A549 (cell line): ENCODE measurements at regions not wholly inside any gene's neighbourhood (a gene's known extent, or its start where the extent isn't known, plus 50 kb on each side); places are given as distances from the start of the nearest gene placed in this dataset.

Experiments used
- ATAC-seq, 2 experiments: fragments of 200-7000 bp in 1 of 2; fragments of >200 bp in 1 of 2; cut with Nextera tagmentation in 1 of 2; cut with Tn5 transposase in 1 of 2; 3 replicates each; pipeline versions ENCODE4 v1.8.0 to v1.9.1; 2018 to 2020; ENCODE audit warnings: mild to moderate bottlenecking in 1 of 2, moderate library complexity in 1 of 2
- CTCF ChIA-PET: fragments of 300-600 bp; sonication (Branson Sonifier 250); formaldehyde crosslinking; extraction: SDS; loops from one replicate; lab custom pipeline; 2021; ENCODE audit warnings: antibody characterized with exemption, inconsistent platforms; lab: Yijun Ruan, JAX
- POLR2A ChIA-PET: fragments of 350-600 bp; formaldehyde crosslinking; extraction: SDS; loops from one replicate; lab custom pipeline; 2021; ENCODE audit warnings: antibody characterized with exemption, inconsistent platforms; lab: Yijun Ruan, JAX
- DNase-seq, 2 experiments: peaks; one replicate each; pipeline versions ENCODE4 v3.0.0 to v3.0.0-alpha.2; 2011 to 2016; ENCODE audit warnings: low read depth in 1 of 2, low spot score in 1 of 2
- FAIRE-seq: peaks from 2 replicates; lab custom pipeline; 2011; peaks lifted over from hg19 to GRCh38; lab: Jason Lieb, UNC
- H3K27ac ChIP-seq, 2 experiments: fragments of >200 bp; sonication (Bioruptor Twin); formaldehyde crosslinking; 3 replicates each; pipeline ENCODE4 v1.5.1; 2016 to 2017
- H3K4me1 ChIP-seq: fragments of >200 bp; sonication (Bioruptor Twin); formaldehyde crosslinking; 3 replicates; pipeline ENCODE4 v1.6.1; 2016
- H3K4me2 ChIP-seq: fragments of >200 bp; sonication (Bioruptor Twin); formaldehyde crosslinking; 3 replicates; pipeline ENCODE4 v1.6.1; 2016
- H3K4me3 ChIP-seq: fragments of >200 bp; sonication (Bioruptor Twin); formaldehyde crosslinking; 3 replicates; pipeline ENCODE4 v1.5.1; 2016
- H3K9me3 ChIP-seq: fragments of >200 bp; sonication (Bioruptor Twin); formaldehyde crosslinking; 3 replicates; pipeline ENCODE4 v1.6.1; 2016
- BHLHE40 ChIP-seq: IDR thresholded peaks from 2 replicates; pipeline ENCODE4 v1.6.1; 2012; ENCODE audit warnings: low read depth, low read length, inconsistent platforms
- CBX8 ChIP-seq: fragments of 200-600 bp; sonication (generic); IDR thresholded peaks from 2 replicates; pipeline ENCODE4 v1.6.1; 2016
- EHF ChIP-seq: fragments of 250-450 bp; sonication (Bioruptor Pico); IDR thresholded peaks from 2 replicates; pipeline ENCODE4 v1.5.0; 2020; ENCODE audit warnings: mild to moderate bottlenecking
- FOSL2 ChIP-seq, 2 experiments: fragments of 450-650 bp in 1 of 2; fragments of >200 bp in 1 of 2; sonication (Bioruptor Twin) in 1 of 2; formaldehyde crosslinking; IDR thresholded peaks; 2 replicates each; pipeline versions ENCODE4 v1.5.0 to v1.6.1; 2016 to 2020; ENCODE audit warnings: mild to moderate bottlenecking in 1 of 2, moderate library complexity in 1 of 2
- FOXS1 ChIP-seq: fragments of 250-450 bp; sonication (Bioruptor Pico); IDR thresholded peaks from 2 replicates; pipeline ENCODE4 v1.5.0; 2020; ENCODE audit warnings: mild to moderate bottlenecking, moderate library complexity
- HEYL ChIP-seq: fragments of 250-450 bp; sonication (Bioruptor Pico); IDR thresholded peaks from 2 replicates; pipeline ENCODE4 v1.8.0; 2021; ENCODE audit warnings: mild to moderate bottlenecking, moderate library complexity
- HOXB13 ChIP-seq: fragments of 250-450 bp; sonication (Bioruptor Pico); IDR thresholded peaks from 2 replicates; pipeline ENCODE4 v1.5.0; 2020; ENCODE audit warnings: low read depth, mild to moderate bottlenecking, moderate library complexity
- HOXB5 ChIP-seq: fragments of 250-450 bp; sonication (Bioruptor Pico); IDR thresholded peaks from 2 replicates; pipeline ENCODE4 v1.5.0; 2020; ENCODE audit warnings: mild to moderate bottlenecking, moderate library complexity
- MAZ ChIP-seq: fragments of 150-350 bp; IDR thresholded peaks from 2 replicates; pipeline ENCODE4 v1.6.1; 2014; ENCODE audit warnings: antibody characterized with exemption, low read depth, low read length, borderline replicate concordance
- NFE2L2 ChIP-seq: fragments of 150-350 bp; conservative IDR thresholded peaks from 2 replicates; pipeline ENCODE4 v1.6.1; 2014; ENCODE audit warnings: low read length
- NR3C1 ChIP-seq: fragments of >200 bp; sonication (Bioruptor Twin); formaldehyde crosslinking; IDR thresholded peaks from 3 replicates; pipeline ENCODE4 v1.6.1; 2017
- POLR2AphosphoS2 ChIP-seq: conservative IDR thresholded peaks from 2 replicates; pipeline ENCODE4 v1.6.1; 2012; ENCODE audit warnings: low read length, improper control_type of control experiment, inconsistent platforms
- RFX5 ChIP-seq: fragments of 450-650 bp; IDR thresholded peaks from 2 replicates; pipeline ENCODE4 v1.7.1; 2014; ENCODE audit warnings: antibody characterized with exemption, mild to moderate bottlenecking, moderate library complexity
- RNF2 ChIP-seq: fragments of 200-600 bp; sonication (generic); IDR thresholded peaks from 2 replicates; pipeline ENCODE4 v1.6.1; 2016; ENCODE audit warnings: low read depth, mild to moderate bottlenecking, antibody characterized with exemption, moderate library complexity, borderline replicate concordance
- SREBF2 ChIP-seq: fragments of 450-650 bp; IDR thresholded peaks from 2 replicates; pipeline ENCODE4 v1.6.1; 2014; ENCODE audit warnings: mild to moderate bottlenecking, moderate library complexity
- ZNF302 ChIP-seq: fragments of 250-450 bp; sonication (Bioruptor Pico); IDR thresholded peaks from 2 replicates; pipeline ENCODE4 v1.9.0; 2021; ENCODE audit warnings: inconsistent platforms, mild to moderate bottlenecking, moderate library complexity
- WGBS: methylation state at CpG from one replicate; pipeline ENCODE4 v1.1.6; 2017; ENCODE audit errors: missing lambda C conversion rate; 5-methylcytosine and 5-hydroxymethylcytosine counted together
- TF ChIP-seq, protein P1 (sequence below): fragments of >200 bp; sonication (Bioruptor Twin); formaldehyde crosslinking; IDR thresholded peaks from 3 replicates; pipeline ENCODE4 v1.5.1; 2016
- TF ChIP-seq, protein P2 (sequence below): IDR thresholded peaks from 2 replicates; pipeline ENCODE4 v1.6.1; 2012
- TF ChIP-seq, protein P3 (sequence below): fragments of 200-600 bp; sonication (generic); IDR thresholded peaks from 2 replicates; pipeline ENCODE4 v1.6.1; 2016; ENCODE audit warnings: antibody characterized with exemption, mild to moderate bottlenecking, moderate library complexity

DNA sequence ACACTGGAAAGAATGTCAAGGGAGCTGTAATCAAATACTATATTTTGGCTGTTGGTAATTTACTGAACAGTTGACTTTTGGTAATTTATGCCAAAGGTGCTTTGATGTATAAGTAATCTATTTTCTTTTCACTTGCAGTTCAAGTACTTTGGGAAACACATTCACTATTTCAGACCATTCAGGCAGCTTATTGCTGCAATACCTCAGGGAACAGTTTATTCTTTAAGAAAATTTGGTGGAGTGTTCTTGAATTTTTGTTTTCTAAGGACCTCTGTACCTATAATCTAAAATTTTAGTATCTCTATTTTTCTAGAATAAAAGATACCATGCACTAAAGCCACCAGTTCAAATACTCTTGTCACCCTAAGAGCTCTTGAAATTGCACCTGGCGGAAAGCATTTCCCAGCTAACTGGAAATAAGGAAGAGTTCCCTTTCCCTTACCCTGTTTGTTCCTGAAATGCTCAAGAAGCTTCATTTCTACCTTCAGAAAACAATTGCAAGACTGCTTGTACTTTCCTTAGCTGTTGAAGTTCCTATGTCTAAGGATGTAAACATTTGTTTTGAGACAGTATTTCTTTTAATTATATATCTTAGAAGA lies 633.5 kb upstream of the FAT1 start:
- no peak for TF ChIP-seq FOXS1 (CRISPR knock-in tag)
- TF ChIP-seq, protein P1, sequence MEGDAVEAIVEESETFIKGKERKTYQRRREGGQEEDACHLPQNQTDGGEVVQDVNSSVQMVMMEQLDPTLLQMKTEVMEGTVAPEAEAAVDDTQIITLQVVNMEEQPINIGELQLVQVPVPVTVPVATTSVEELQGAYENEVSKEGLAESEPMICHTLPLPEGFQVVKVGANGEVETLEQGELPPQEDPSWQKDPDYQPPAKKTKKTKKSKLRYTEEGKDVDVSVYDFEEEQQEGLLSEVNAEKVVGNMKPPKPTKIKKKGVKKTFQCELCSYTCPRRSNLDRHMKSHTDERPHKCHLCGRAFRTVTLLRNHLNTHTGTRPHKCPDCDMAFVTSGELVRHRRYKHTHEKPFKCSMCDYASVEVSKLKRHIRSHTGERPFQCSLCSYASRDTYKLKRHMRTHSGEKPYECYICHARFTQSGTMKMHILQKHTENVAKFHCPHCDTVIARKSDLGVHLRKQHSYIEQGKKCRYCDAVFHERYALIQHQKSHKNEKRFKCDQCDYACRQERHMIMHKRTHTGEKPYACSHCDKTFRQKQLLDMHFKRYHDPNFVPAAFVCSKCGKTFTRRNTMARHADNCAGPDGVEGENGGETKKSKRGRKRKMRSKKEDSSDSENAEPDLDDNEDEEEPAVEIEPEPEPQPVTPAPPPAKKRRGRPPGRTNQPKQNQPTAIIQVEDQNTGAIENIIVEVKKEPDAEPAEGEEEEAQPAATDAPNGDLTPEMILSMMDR: no peak
- no peak for TF ChIP-seq HOXB5 (CRISPR knock-in tag)
- TF ChIP-seq FOSL2 (IDR thresholded peaks at IDR 0.05): no peak
- TF ChIP-seq FOSL2 (CRISPR knock-in tag; IDR thresholded peaks at IDR 0.05): no peak
- no peak for TF ChIP-seq NR3C1
- TF ChIP-seq BHLHE40: no peak
- no peak for TF ChIP-seq HEYL (CRISPR knock-in tag)
- no peak for TF ChIP-seq MAZ
- TF ChIP-seq, protein P2, sequence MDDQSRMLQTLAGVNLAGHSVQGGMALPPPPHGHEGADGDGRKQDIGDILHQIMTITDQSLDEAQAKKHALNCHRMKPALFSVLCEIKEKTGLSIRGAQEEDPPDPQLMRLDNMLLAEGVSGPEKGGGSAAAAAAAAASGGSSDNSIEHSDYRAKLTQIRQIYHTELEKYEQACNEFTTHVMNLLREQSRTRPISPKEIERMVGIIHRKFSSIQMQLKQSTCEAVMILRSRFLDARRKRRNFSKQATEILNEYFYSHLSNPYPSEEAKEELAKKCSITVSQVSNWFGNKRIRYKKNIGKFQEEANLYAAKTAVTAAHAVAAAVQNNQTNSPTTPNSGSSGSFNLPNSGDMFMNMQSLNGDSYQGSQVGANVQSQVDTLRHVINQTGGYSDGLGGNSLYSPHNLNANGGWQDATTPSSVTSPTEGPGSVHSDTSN: no peak
- TF ChIP-seq, protein P3, sequence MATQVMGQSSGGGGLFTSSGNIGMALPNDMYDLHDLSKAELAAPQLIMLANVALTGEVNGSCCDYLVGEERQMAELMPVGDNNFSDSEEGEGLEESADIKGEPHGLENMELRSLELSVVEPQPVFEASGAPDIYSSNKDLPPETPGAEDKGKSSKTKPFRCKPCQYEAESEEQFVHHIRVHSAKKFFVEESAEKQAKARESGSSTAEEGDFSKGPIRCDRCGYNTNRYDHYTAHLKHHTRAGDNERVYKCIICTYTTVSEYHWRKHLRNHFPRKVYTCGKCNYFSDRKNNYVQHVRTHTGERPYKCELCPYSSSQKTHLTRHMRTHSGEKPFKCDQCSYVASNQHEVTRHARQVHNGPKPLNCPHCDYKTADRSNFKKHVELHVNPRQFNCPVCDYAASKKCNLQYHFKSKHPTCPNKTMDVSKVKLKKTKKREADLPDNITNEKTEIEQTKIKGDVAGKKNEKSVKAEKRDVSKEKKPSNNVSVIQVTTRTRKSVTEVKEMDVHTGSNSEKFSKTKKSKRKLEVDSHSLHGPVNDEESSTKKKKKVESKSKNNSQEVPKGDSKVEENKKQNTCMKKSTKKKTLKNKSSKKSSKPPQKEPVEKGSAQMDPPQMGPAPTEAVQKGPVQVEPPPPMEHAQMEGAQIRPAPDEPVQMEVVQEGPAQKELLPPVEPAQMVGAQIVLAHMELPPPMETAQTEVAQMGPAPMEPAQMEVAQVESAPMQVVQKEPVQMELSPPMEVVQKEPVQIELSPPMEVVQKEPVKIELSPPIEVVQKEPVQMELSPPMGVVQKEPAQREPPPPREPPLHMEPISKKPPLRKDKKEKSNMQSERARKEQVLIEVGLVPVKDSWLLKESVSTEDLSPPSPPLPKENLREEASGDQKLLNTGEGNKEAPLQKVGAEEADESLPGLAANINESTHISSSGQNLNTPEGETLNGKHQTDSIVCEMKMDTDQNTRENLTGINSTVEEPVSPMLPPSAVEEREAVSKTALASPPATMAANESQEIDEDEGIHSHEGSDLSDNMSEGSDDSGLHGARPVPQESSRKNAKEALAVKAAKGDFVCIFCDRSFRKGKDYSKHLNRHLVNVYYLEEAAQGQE: no peak
- TF ChIP-seq NFE2L2: no peak
- no peak for TF ChIP-seq CBX8
- TF ChIP-seq RFX5: no peak
- TF ChIP-seq EHF (CRISPR knock-in tag): no peak
- no peak for TF ChIP-seq SREBF2
- TF ChIP-seq RNF2: no peak
- TF ChIP-seq HOXB13 (CRISPR knock-in tag): no peak
- no peak for TF ChIP-seq ZNF302 (CRISPR knock-in tag)
- CTCF ChIA-PET: no interaction called here

DNA sequence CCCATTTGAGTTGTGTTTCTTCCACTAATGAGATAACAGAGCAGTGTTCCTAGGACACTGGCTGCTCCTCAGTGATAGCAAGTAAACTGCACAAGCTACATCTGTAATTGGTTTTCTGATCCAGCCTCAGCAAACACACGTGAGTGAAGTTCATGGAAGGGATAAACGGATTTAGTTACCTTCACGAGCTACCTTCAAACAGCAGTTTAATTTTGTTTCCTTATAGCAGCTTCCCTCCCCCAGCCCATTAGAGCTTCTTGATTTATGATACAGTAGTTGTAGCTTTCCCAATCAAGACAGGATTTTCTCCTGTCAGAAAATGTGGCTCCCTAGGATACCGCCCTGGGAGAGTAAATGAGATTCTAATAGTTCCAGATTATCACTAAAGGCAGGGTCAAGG lies 634.2 kb upstream of the FAT1 start:
- DNase-seq: no peak
- Histone ChIP-seq H3K4me1 (no peaks in the 10 kb centered on the region), H3K4me2 (no peak overlapping the region), H3K4me3 (no peak overlapping the region), H3K27ac (no peak overlapping the region), H3K9me3 (no peaks in the 10 kb centered on the region)
- CTCF ChIA-PET: no interaction called here
- no peak for ATAC-seq
- no peak for TF ChIP-seq POLR2AphosphoS2
- POLR2A ChIA-PET: no interaction called here
- no peak for FAIRE-seq
- 37% methylated on average over 4 of the region's 4 CpGs for WGBS

More for the DNA sequence above, 633.5 kb upstream of the FAT1 start:
- ATAC-seq (no peak), DNase-seq (no peak), FAIRE-seq (no peak)
- H3K4me2 ChIP-seq: no peak overlapping the region
- no peak overlapping the region for H3K4me3 ChIP-seq
- H3K4me1 ChIP-seq: no peaks in the 10 kb centered on the region
- 94% methylated on average over 1 of the region's 1 CpG for WGBS
- H3K27ac ChIP-seq: no peak overlapping the region
- H3K9me3 ChIP-seq: no peaks in the 10 kb centered on the region
- POLR2A ChIA-PET: no interaction called here
